NOMO-1 treated with dmso at 0.1 percent for 144 hours (cell line): ENCODE measurements at regions not wholly inside any gene's neighbourhood (a gene's known extent, or its start where the extent isn't known, plus 50 kb on each side); places are given as distances from the start of the nearest gene placed in this dataset.

Experiments used
- DNase-seq: peaks from one replicate; lab custom pipeline; 2025; ENCODE audit not compliant: unreplicated experiment; lab: John Stamatoyannopoulos, UW

DNA sequence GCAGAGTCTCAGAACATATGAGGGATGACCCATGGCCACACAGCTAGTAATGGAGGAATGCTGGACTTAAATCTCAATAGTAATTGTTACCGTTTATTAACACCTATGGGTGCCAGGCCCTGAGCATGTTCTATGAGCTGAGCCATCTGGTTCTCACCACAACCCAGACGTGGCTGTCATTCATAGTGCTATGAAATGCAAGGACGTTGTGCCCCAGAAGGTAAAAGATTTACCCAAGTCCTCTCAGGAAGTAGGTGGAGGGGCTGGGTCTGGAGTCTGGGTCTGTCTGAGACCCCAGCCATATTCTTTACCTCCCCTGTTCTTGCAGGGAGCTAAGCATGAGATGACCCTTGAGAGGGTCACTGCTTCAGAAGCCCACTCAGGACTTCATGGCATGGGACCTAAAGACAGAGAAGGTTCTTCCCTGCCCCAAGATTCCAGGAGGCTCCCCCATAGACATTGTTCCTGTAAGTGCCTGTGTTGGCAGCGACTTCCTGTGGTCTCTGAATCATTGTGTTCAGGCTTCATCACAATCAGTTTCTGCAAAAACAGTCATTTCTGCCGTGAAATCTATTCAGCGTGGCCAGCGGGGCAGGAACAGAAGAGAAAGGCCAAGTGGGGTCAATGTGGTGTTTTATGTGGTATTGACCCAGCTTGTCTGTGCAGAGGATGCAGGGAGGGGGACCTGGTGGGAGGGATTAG, 475.4 kb downstream of the PTPRU start:
- DNase-seq, result no peak

GRCh38 chr1:29709704-29710280, 473.5 kb downstream of the PTPRU start:
- no peak for DNase-seq

GRCh38 chr1:29708796-29709703, 472.7 kb downstream of the PTPRU start:
- DNase-seq, result no peak

- no peak for DNase-seq
These were observed 472.1 kb downstream of the PTPRU start for GRCh38 chr1:29708381-29708780.

DNA sequence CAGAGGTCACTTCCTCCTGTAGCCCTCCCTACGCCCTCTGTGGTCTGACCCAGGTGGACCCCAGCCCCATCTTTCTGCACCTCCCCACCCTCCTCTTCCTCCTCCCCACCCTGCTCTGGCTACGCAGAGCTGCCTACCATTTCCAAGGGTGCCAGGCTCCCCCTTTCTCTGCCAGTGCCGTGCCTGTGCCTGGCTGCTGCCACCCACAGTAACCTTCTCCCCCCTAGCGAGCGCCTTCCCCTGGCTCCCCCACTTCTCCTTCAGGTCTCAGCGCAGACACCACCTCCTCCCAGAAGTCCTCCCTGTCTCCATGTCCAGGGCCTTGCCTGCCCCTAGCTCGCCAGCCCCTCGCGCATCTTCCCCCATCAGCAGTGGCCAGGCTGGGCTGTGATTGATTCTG, 471.5 kb downstream of the PTPRU start:
- DNase-seq, result no peak

GRCh38 chr1:29706936-29707335, 470.6 kb downstream of the PTPRU start:
- DNase-seq, result no peak

- DNase-seq, result no peak
These were observed 468.1 kb downstream of the PTPRU start for GRCh38 chr1:29704430-29704829.

GRCh38 chr1:29703596-29704370, 467.5 kb downstream of the PTPRU start:
- no peak for DNase-seq

DNA sequence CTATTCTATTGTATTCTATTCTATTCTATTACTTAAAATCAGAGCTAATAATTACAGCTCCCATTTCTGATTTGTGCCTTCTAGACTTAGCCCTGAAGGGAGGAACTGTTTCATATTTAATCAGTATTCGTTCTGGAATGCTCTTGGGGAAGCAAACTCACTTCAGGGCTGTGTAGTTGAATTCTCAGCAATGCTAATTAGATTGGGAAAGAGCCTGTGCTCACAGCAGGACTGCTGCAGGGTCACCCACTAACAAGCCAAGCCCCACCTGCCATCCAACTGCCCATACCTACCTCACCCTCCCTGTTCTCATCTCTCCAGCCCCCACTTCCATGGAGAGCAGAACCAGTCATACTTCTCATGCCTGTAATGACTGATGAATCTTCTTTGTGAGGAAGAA, 464.2 kb downstream of the PTPRU start:
- no peak for DNase-seq

GRCh38 chr1:29698626-29699025, 462.3 kb downstream of the PTPRU start:
- no peak for DNase-seq

DNA sequence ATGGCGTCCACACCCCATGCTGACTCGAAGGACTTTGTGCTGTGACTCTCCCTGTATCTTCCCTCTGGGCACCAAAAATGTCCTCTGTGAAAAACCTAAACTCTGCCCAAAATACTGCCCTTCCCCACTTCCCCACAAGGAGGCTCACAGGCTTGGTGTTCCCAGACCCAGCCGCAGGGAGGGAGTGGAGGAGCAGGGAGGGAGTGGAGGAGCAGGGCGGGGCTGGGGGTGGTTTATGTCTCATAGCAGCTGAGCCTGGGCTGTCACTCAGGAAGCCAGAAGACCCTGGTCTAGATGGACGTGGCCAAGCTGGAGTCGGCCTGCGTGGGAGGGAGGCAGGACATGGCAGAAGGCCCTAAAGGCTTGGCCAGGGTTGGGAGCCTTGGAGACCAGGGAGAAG, 461.7 kb downstream of the PTPRU start:
- no peak for DNase-seq

DNA sequence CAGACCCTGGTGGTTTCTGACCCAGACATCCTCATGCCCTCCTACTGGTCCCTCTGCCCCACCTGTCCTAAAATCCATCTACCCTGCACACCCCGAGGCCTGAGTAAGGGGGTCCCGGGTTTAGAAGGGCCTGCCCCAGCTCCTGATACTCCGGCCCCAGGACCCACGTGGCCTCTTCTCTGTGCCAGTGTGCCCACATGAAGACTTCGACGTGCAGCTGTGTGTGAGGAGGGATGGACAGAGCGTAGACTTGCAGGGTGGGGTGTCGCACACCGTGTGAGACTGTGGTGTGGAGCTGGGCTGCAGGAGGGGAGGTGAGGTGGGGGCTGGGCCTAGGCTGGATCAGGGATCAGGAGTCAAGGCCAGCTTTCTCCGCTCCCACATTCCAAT, 461.1 kb downstream of the PTPRU start:
- DNase-seq, result no peak

GRCh38 chr1:29696656-29697390, 460.5 kb downstream of the PTPRU start:
- DNase-seq, result no peak

- no peak for DNase-seq
These were observed 459.5 kb downstream of the PTPRU start for GRCh38 chr1:29695803-29696202.

DNA sequence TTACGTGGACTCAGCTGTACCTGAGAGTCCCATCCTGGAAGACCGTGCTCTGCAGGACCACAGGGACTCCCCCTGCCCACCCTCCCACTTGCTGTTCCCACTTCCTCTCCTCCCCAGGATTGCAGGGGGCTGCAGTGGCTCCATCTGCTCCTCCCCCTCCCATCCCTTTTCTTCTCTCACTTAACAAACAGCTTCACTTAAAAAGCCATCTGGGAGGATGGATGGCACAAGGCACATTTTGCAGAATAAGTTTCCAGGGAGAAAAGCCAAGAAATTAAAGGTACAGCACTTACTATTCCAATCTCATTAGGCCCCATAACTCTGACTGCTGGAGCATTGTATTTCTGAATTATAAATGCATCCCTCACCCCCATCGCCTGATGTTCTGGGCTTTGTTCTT, 458.7 kb downstream of the PTPRU start:
- DNase-seq, result no peak

- no peak for DNase-seq
These were observed 455.2 kb downstream of the PTPRU start for GRCh38 chr1:29691499-29691898.

DNA sequence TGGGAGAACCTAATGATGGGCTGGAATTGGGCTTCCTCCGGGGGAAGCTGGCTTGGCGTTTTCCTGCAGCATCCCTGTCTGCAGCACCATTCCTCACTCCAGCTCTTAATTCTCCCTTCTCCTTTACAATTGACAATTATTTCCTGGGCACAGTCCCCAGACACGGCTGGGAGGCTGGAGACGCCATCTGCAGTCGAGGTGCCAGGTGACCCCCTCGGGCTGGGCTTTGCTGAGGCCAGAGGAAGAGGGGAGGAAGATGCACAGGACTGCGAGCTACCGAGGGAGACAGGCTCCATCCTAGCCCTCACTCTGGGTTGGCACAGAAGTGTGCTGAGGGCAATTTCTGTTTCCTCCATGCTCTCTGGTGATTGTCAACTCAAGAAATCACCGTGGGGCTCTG, 453.8 kb downstream of the PTPRU start:
- DNase-seq, result no peak

DNA sequence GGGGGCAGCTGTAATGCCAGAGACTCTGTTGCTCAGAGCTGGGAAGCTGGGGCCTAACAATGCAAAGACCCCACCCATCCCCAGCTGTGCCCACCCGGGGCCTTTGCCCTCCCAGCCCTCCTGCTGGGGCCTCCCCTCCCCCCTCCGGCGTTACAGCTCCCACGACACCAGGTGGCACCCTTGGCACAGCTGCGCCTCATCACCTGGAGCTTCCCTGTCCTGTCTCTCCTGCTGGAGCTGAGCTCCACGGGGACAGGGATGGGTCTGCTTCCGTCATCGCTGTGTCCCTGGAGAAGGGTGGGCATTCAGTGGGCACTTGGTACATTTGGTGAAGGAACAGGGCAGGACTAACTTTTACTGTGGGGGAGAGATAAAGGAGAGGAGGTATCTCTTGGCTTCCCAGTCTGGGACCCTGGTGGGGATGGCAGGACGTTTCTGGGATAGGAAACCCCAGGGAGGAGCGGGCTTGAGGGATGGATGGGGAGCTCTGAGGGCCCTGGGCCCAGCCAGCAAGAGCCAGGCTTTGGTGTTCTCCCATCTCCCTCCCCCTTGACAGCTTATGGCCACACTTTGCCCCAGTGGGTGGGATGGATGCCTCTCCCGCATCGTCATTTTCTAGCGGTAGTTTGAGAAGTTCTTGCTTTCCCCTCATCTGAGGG, 453.2 kb downstream of the PTPRU start:
- no peak for DNase-seq

DNA sequence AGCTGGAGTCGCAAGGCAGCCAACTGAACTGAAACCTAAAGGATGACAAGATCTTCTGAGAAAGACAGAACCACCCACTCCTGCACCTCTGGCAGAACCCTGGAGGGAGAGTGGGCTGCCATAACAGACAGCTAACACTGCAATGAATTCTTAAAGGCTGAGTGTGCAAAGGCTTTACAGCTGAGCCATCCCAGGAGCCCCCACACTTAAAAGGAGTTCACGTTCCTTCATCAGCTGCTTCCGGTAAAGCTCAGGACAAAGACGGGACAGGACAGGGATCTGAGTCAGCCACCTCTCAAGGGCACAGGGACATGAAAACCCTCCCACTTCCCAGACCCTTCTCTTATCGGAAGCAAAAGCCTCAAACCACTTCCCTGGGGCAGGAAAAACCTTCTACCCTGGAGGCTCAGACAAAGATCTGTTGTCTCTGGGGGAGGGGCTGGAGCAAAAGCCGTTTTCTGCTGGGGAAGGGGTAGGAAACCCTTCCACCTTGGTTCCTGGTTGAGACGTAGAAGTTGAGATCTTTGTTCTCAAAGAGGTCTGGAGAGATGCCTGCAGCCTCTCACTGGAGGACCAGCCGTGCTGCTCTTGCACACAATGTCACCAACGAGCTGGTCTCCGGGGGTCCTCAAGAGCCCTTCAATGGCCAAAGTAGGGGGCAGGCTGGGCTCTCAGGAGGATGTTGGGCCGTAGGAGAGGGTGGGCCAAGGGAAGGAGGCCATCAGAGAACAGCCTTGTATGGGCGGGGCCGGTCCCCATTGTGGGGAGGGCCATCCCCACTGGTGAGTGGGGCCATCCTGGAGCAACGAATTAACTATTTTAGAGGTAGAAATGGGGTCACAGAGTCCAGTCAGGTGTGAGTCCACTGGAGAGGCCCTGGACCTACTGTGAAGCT, 452.4 kb downstream of the PTPRU start:
- no peak for DNase-seq
